HG03280 (cell line): ENCODE measurements at regions not wholly inside any gene's neighbourhood (a gene's known extent, or its start where the extent isn't known, plus 50 kb on each side); places are given as distances from the start of the nearest gene placed in this dataset.
"Not testable (repeated sequence)": the region's sequence is repeated elsewhere in the genome, so short reads cannot be mapped to it uniquely, and the experiment has no call there.

ENCODE experiments used
- ATAC-seq: cut with Tn5 transposase; IDR thresholded peaks from one replicate; pipeline ENCODE4 v1.9.1; 2021; ENCODE audit warnings: mild to moderate bottlenecking, moderate library complexity; ENCODE audit not compliant: unreplicated experiment

DNA sequence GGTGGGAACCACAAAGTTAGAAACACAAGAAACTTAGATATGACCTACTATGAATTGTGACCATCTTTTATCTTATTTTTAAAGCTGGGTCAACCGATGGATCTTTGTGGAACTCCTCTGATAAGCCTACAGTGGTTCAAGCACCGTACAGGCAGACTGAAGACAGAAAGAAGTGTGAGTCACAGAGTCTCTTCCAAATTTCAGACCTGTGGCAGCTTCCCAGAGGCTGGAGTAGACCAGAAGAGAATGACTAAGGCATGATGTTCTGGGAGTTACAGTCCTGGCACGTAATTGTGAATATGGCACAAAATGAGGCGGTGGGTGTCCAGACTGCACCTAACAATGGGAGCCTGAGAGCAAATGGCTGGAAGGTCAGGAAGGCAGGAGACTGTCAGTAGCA is 70.0 kb downstream of the LMO4 start:
- no peak for ATAC-seq

- no peak for ATAC-seq
These were observed 70.6 kb downstream of the LMO4 start for GRCh38 chr1:87399264-87399663.

DNA sequence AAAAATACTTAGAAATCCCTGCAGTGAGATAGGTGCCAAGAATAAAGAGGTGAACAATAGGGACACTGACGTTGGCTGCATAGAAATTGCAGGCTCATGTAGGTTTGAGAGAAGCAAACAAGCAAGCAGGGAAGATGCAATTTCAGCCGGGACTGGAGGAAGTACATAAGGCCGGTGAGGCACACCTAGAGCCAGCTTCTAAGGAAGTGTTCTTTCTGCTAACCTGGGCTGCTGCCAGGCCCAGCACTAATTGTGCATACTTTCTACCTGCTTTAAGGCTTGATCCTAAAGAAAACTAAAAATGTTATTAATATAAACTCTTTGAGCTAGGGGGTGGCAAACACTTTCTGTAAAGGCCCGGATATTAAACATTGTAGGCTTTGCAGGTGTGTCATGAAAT is 71.0 kb downstream of the LMO4 start:
- no peak for ATAC-seq

DNA sequence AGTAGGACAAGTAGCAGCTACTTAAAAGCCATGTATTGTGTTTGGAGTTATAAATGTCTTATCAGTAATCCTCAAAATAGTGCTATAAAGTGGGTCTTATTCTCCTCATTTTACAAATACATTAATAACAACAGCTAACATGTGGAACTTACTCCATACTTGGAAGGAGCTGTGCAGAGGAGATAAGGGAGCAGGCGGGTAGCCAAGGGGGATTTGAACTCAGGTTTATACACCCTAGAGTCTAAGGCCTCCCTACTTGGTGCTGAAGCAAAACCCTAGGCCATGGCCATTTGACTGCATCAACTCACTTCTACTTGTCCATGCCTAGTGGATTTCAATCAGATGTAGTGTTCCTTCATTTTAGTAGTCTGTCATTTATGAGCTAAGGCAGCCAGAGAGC is 72.1 kb downstream of the LMO4 start:
- no peak for ATAC-seq

DNA sequence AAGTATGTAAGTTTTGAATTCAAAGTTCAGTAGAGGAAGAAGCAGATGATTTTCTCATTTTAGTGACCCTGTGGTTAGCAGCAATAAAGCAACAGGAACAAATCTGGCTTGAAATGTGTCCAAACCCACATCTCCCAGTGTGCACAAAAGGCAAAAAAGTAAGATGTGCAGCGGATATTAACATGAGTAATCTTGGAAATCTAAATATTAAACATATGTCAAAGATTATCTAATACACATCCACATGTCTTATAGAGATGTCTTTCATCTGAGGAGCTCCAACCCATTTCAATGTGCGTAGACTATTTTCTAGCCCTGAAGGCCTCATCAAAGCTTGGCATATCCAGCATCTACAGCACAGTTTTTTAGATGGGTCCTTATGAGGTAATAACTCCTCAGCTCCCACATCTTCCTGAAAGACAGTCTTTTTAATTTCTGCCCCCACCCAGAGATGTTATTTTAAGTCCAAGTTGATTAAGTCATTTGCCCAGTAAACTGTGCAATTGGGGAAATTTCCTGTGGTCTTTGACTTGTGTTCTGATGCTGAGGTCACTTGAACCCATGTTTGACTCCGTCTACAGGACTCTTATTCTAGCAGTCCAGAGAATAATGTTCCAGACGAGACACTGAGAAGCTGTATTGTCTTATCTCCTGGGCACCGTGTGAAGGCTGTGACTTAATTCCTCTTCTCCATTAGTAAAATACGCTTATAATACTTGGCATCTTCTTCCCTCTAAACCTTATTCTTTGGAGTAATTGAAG is 73.7 kb downstream of the LMO4 start:
- no peak for ATAC-seq

DNA sequence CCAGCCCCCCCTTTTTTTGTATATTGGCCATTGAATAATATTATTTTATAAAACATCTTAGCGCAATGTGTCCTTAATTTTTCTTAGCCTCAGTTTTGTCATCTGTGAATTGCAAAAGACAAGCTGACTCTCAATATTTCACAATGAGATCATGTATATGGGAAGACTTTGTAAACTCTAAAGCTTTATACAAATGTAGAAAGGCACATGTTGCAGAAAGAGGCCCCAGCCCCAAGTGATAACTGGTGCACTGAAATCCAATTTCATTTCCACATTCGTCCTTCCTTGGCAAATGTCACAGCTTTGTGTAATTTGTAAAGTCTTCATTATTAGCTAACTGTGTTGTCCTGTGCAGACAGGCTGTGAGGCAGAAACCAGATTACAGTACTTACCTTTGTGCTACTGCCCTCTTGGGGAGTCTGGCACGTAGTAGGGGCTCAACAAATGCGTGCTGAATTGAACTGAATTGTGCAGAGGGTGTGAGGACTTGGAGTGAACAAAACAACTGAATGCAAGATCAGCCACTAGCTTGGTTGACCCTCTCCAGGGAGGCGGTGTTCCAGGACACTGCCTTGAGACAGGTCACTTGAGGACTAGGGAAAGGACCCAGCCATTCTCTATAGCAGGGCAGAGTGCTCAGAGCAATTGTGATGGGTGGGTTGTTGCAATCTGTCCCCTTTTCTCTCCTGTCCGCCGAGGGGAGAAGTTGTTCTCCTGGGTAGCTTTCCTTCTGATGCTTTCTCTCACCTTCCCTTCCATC is 74.6 kb downstream of the LMO4 start:
- ATAC-seq: no peak

GRCh38 chr1:87404296-87404695 is 75.6 kb downstream of the LMO4 start:
- no peak for ATAC-seq

GRCh38 chr1:87408665-87409248 is 80.1 kb downstream of the LMO4 start:
- ATAC-seq: no peak

- ATAC-seq: no peak
These were observed 82.2 kb downstream of the LMO4 start for GRCh38 chr1:87410776-87411480.

DNA sequence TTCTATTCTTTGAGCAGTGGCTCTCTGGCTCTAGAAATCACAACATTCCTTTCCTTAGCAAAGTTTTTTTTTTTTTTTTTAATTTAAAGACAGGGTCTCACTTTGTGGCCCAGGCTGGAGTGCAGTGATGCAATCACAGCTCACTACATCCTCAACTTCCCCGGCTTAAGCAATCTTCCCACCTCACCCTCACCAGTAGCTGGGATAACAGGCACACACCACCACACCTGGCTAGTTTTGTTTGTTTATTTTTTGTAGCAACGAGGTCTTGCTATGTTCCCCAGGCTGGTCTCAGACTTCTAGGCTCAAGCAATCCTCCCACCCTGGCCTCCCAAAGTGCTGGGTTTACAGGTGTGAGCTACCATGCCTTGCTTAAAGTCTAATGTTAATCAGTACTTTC is 85.2 kb downstream of the LMO4 start:
- not testable (repeated sequence) for ATAC-seq

- ATAC-seq: no peak
These were observed 89.4 kb downstream of the LMO4 start for GRCh38 chr1:87418048-87418447.

GRCh38 chr1:87421809-87422208 is 93.1 kb downstream of the LMO4 start:
- ATAC-seq: no peak

DNA sequence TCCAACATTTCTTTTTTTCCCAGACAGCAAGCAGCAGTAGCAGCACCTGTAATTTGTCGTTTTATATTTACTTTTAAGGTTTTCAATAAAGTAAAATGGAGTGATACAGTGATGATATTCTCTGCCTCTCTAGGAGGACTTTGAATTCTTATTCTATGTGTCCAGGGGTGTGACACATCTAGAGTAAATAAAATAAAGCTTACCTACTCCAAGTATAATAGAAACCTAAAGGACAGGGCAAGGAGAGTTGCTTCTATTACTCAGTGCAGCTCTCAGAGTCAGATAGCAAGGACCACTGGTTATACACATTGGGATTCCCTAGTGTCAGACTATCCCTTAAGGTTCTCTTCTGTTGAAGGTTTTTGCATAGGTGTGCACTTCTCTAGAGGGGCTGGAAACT is 95.9 kb downstream of the LMO4 start:
- ATAC-seq: no peak

DNA sequence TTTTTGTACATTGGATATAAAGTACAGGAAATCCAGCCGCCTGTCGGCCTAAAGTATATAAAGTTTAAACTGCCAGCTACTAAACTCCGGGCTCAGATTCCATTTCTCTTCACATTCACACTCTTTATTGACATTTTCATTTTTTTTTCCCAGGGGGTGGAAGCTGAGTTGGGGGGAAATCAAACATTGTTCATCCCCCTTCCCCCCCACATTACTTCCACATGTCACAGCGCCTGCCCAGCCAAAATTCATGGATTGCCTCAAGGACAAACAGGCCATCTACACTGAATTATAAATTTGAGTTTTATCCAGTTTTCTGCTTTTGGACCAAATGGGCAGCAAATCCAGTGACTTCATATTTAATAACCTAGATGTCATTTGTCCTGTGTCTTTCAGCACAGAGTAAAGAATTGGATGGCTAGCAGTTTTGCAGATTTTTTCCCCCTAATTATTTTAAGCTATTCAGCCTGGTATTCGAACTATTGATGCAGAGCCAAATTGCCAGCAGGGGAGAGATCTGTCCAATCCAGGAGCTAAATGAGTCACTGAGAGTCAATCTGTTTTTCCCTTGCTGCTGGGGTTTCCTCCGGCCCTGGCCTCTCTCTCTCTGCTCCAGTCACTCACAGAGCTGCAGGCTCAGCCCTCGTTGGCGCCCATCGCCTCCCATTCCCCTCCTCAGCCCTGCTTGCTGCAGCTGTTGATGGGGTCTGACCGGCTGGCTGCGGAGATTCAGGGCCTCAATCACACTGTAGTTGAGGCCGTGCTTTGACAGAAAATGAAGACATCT is 98.0 kb downstream of the LMO4 start:
- no peak for ATAC-seq

GRCh38 chr1:87428367-87428766 is 99.7 kb downstream of the LMO4 start:
- ATAC-seq: no peak

GRCh38 chr1:87428883-87429282 is 100.2 kb downstream of the LMO4 start:
- no peak for ATAC-seq

- no peak for ATAC-seq
These were observed 104.0 kb downstream of the LMO4 start for GRCh38 chr1:87432685-87433084.

GRCh38 chr1:87433101-87433500 is 104.4 kb downstream of the LMO4 start:
- not testable (repeated sequence) for ATAC-seq

GRCh38 chr1:87435484-87435883 is 106.8 kb downstream of the LMO4 start:
- peak; percentile 44 for ATAC-seq

DNA sequence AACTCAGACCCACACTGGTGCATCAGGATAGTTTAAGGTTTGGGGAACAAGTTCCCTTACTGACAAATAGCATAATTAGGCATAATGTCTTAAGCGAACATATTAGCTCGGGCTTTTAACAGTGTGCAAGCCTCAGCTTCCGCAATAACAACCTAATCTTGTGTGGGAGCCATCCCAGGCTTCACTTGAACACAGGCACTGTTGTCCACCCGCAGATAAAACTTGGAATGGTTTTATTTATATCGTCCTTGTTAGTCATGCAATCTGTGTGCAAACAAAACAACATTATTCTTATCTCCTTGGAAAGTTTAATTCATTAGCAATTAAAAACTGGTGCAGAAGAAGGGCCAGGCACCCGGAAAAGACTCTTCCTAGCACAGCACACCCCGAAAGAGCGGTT is 107.4 kb downstream of the LMO4 start:
- not testable (repeated sequence) for ATAC-seq

- no peak for ATAC-seq
These were observed 107.9 kb downstream of the LMO4 start for GRCh38 chr1:87436534-87436933.
